ENCODE measurements at regions not wholly inside any gene's neighbourhood (a gene's known extent, or its start where the extent isn't known, plus 50 kb on each side); places are given as distances from the start of the nearest gene placed in this dataset.

- no peak for DNase-seq
- H3K27ac Mint-ChIP-seq = no peak overlapping the region
- H3K4me1 Mint-ChIP-seq (ENCODE audit: low read depth in 2 of 2) = no peaks in the 10 kb centered on the region
- ATAC-seq (replicated peaks) = no peak
- H3K36me3 Mint-ChIP-seq (ENCODE audit: insufficient read depth) = no peaks in the 10 kb centered on the region
- H3K27me3 Mint-ChIP-seq = peaks cover 20 to 22% of the 10 kb centered on the region in 2 donors
- peaks cover 0 to 9% of the 10 kb centered on the region in 2 donors for H3K9me3 Mint-ChIP-seq
- no peak overlapping the region for H3K4me3 Mint-ChIP-seq
Observed at GRCh38 chr2:191476901-191477300, 201.0 kb upstream of the NABP1 start.

GRCh38 chr2:191478799-191479679 is 198.9 kb upstream of the NABP1 start:
- Mint-ChIP-seq H3K4me3 (no peak overlapping the region), H3K4me1 (ENCODE audit: low read depth in 2 of 2) (no peaks in the 10 kb centered on the region), H3K36me3 (ENCODE audit: insufficient read depth) (no peaks in the 10 kb centered on the region), H3K9me3 (peaks cover 0 to 11% of the 10 kb centered on the region in 2 donors), H3K27ac (no peak overlapping the region), H3K27me3 (peaks cover 29 to 40% of the 10 kb centered on the region in 2 donors)
- ATAC-seq (replicated peaks) = no peak
- no peak for DNase-seq

- H3K36me3 Mint-ChIP-seq (ENCODE audit: insufficient read depth) = no peaks in the 10 kb centered on the region
- ATAC-seq (replicated peaks) (no peak), DNase-seq (no peak)
- H3K27me3 Mint-ChIP-seq = peaks cover 34 to 40% of the 10 kb centered on the region in 2 donors
- no peaks in the 10 kb centered on the region for H3K4me1 Mint-ChIP-seq (ENCODE audit: low read depth in 2 of 2)
- no peak overlapping the region for H3K4me3 Mint-ChIP-seq
- no peak overlapping the region for H3K27ac Mint-ChIP-seq
- peaks cover 0 to 11% of the 10 kb centered on the region in 2 donors for H3K9me3 Mint-ChIP-seq
Observed at GRCh38 chr2:191479680-191480023, 198.3 kb upstream of the NABP1 start.

- Mint-ChIP-seq H3K36me3 (ENCODE audit: insufficient read depth) (no peaks in the 10 kb centered on the region), H3K27me3 (peaks cover 44 to 48% of the 10 kb centered on the region in 2 donors), H3K4me1 (ENCODE audit: low read depth in 2 of 2) (no peaks in the 10 kb centered on the region), H3K9me3 (peaks cover 0 to 11% of the 10 kb centered on the region in 2 donors), H3K4me3 (no peak overlapping the region), H3K27ac (no peak overlapping the region)
- ATAC-seq (replicated peaks) = no peak
- DNase-seq = no peak
Observed at GRCh38 chr2:191481305-191482070, 196.4 kb upstream of the NABP1 start.

- Mint-ChIP-seq H3K27ac (no peak overlapping the region), H3K9me3 (peaks cover 0 to 11% of the 10 kb centered on the region in 2 donors), H3K4me3 (no peak overlapping the region), H3K27me3 (peaks cover 47 to 55% of the 10 kb centered on the region in 2 donors), H3K4me1 (ENCODE audit: low read depth in 2 of 2) (no peaks in the 10 kb centered on the region), H3K36me3 (ENCODE audit: insufficient read depth) (no peaks in the 10 kb centered on the region)
- DNase-seq = no peak
- no peak for ATAC-seq (replicated peaks)
Observed at GRCh38 chr2:191483117-191483516, 194.8 kb upstream of the NABP1 start.

- H3K4me1 Mint-ChIP-seq (ENCODE audit: low read depth in 2 of 2) = no peaks in the 10 kb centered on the region
- peaks cover 41 to 48% of the 10 kb centered on the region in 2 donors for H3K27me3 Mint-ChIP-seq
- no peak overlapping the region for H3K4me3 Mint-ChIP-seq
- no peaks in the 10 kb centered on the region for H3K36me3 Mint-ChIP-seq (ENCODE audit: insufficient read depth)
- H3K27ac Mint-ChIP-seq = no peak overlapping the region
- peaks cover 0 to 4% of the 10 kb centered on the region in 2 donors for H3K9me3 Mint-ChIP-seq
- no peak for DNase-seq
- no peak for ATAC-seq (replicated peaks)
Observed at GRCh38 chr2:191486584-191487320, 191.2 kb upstream of the NABP1 start.

GRCh38 chr2:191488135-191488534 is 189.8 kb upstream of the NABP1 start:
- H3K4me3 Mint-ChIP-seq = no peak overlapping the region
- no peaks in the 10 kb centered on the region for H3K4me1 Mint-ChIP-seq (ENCODE audit: low read depth in 2 of 2)
- peak overlapping the region in 1 of 2 donors; percentile 58 for H3K27ac Mint-ChIP-seq
- no peaks in the 10 kb centered on the region for H3K36me3 Mint-ChIP-seq (ENCODE audit: insufficient read depth)
- no peak for ATAC-seq (replicated peaks)
- peaks cover 28 to 44% of the 10 kb centered on the region in 2 donors for H3K27me3 Mint-ChIP-seq
- H3K9me3 Mint-ChIP-seq = no peaks in the 10 kb centered on the region
- DNase-seq = no peak

GRCh38 chr2:191489177-191489576 is 188.8 kb upstream of the NABP1 start:
- Mint-ChIP-seq H3K4me3 (no peak overlapping the region), H3K36me3 (ENCODE audit: insufficient read depth) (no peaks in the 10 kb centered on the region), H3K27ac (no peak overlapping the region), H3K9me3 (no peaks in the 10 kb centered on the region), H3K4me1 (ENCODE audit: low read depth in 2 of 2) (no peaks in the 10 kb centered on the region), H3K27me3 (peaks cover 31 to 49% of the 10 kb centered on the region in 2 donors)
- ATAC-seq (replicated peaks) (no peak), DNase-seq (no peak)

- Mint-ChIP-seq H3K4me1 (ENCODE audit: low read depth in 2 of 2) (no peaks in the 10 kb centered on the region), H3K36me3 (ENCODE audit: insufficient read depth) (peaks cover 3% of the 10 kb centered on the region), H3K27me3 (peaks cover 51 to 53% of the 10 kb centered on the region in 2 donors), H3K27ac (no peak overlapping the region), H3K4me3 (no peak overlapping the region), H3K9me3 (no peaks in the 10 kb centered on the region)
- no peak for ATAC-seq (replicated peaks)
- DNase-seq = no peak
Observed at GRCh38 chr2:191496838-191497237, 181.1 kb upstream of the NABP1 start.

GRCh38 chr2:191497822-191498221 is 180.1 kb upstream of the NABP1 start:
- no peaks in the 10 kb centered on the region for H3K9me3 Mint-ChIP-seq
- H3K27ac Mint-ChIP-seq = no peak overlapping the region
- peaks cover 3% of the 10 kb centered on the region for H3K36me3 Mint-ChIP-seq (ENCODE audit: insufficient read depth)
- no peaks in the 10 kb centered on the region for H3K4me1 Mint-ChIP-seq (ENCODE audit: low read depth in 2 of 2)
- no peak for DNase-seq
- no peak for ATAC-seq (replicated peaks)
- H3K4me3 Mint-ChIP-seq = no peak overlapping the region
- H3K27me3 Mint-ChIP-seq = peaks cover 52 to 53% of the 10 kb centered on the region in 2 donors

GRCh38 chr2:191499050-191499449 is 178.9 kb upstream of the NABP1 start:
- no peak for DNase-seq
- Mint-ChIP-seq H3K4me3 (no peak overlapping the region), H3K9me3 (no peaks in the 10 kb centered on the region), H3K4me1 (ENCODE audit: low read depth in 2 of 2) (no peaks in the 10 kb centered on the region), H3K36me3 (ENCODE audit: insufficient read depth) (peaks cover 3% of the 10 kb centered on the region), H3K27me3 (peaks cover 54 to 57% of the 10 kb centered on the region in 2 donors), H3K27ac (no peak overlapping the region)
- ATAC-seq (replicated peaks) = no peak

GRCh38 chr2:191499874-191500565 is 177.9 kb upstream of the NABP1 start:
- Mint-ChIP-seq H3K36me3 (ENCODE audit: insufficient read depth) (peaks cover 3% of the 10 kb centered on the region), H3K9me3 (no peaks in the 10 kb centered on the region), H3K27ac (no peak overlapping the region), H3K4me3 (no peak overlapping the region), H3K4me1 (ENCODE audit: low read depth in 2 of 2) (no peaks in the 10 kb centered on the region), H3K27me3 (peaks cover 46 to 47% of the 10 kb centered on the region in 2 donors)
- DNase-seq (no peak), ATAC-seq (replicated peaks) (no peak)

- peaks cover 3% of the 10 kb centered on the region for H3K36me3 Mint-ChIP-seq (ENCODE audit: insufficient read depth)
- no peak overlapping the region for H3K4me3 Mint-ChIP-seq
- peaks cover 42 to 43% of the 10 kb centered on the region in 2 donors for H3K27me3 Mint-ChIP-seq
- no peaks in the 10 kb centered on the region for H3K4me1 Mint-ChIP-seq (ENCODE audit: low read depth in 2 of 2)
- DNase-seq (no peak), ATAC-seq (replicated peaks) (no peak)
- H3K9me3 Mint-ChIP-seq = no peaks in the 10 kb centered on the region
- no peak overlapping the region for H3K27ac Mint-ChIP-seq
Observed at GRCh38 chr2:191500566-191500883, 177.4 kb upstream of the NABP1 start.

Measured in effector memory CD8-positive, alpha-beta T cell (primary cell).